SJCRH30 (cell line): ENCODE measurements at regions not wholly inside any gene's neighbourhood (a gene's known extent, or its start where the extent isn't known, plus 50 kb on each side); places are given as distances from the start of the nearest gene placed in this dataset.

Experiments used
- DNase-seq, 2 experiments: peaks; one replicate each; pipeline ENCODE4 v3.0.0-alpha.2; 2015 to 2020
- H3K27ac ChIP-seq: fragments of 250-450 bp; sonication (Bioruptor Pico); 2 replicates; pipeline ENCODE4 v1.5.1; 2020; ENCODE audit warnings: mild to moderate bottlenecking, moderate library complexity
- H3K27me3 ChIP-seq: fragments of 250-450 bp; sonication (Bioruptor Pico); 2 replicates; pipeline ENCODE4 v1.5.1; 2020; ENCODE audit warnings: mild to moderate bottlenecking, moderate library complexity
- H3K36me3 ChIP-seq: fragments of 250-450 bp; sonication (Bioruptor Pico); 2 replicates; pipeline ENCODE4 v1.5.1; 2020; ENCODE audit warnings: mild to moderate bottlenecking, moderate library complexity
- H3K4me1 ChIP-seq: fragments of 250-450 bp; sonication (Bioruptor Pico); 2 replicates; pipeline ENCODE4 v1.5.1; 2020; ENCODE audit warnings: mild to moderate bottlenecking, moderate library complexity
- H3K4me3 ChIP-seq: fragments of 250-450 bp; sonication (Bioruptor Pico); 2 replicates; pipeline ENCODE4 v1.5.1; 2020; ENCODE audit warnings: mild to moderate bottlenecking, moderate library complexity
- H3K9me3 ChIP-seq: fragments of 250-450 bp; sonication (Bioruptor Pico); replicated peaks from 2 replicates; pipeline ENCODE4 v1.5.1; 2020; ENCODE audit warnings: mild to moderate bottlenecking, moderate library complexity

- peaks cover 61% of the 10 kb centered on the region for H3K4me1 ChIP-seq
- no peak overlapping the region for H3K27ac ChIP-seq
- H3K36me3 ChIP-seq = no peaks in the 10 kb centered on the region
- no peak overlapping the region for H3K4me3 ChIP-seq
- H3K9me3 ChIP-seq = no peaks in the 10 kb centered on the region
- H3K27me3 ChIP-seq = no peaks in the 10 kb centered on the region
- DNase-seq = no peak
Observed at GRCh38 chr9:89748021-89748670, 143.3 kb downstream of the GADD45G start.

GRCh38 chr9:89748831-89749499, 144.2 kb downstream of the GADD45G start:
- Histone ChIP-seq H3K4me3 (no peak overlapping the region), H3K36me3 (no peaks in the 10 kb centered on the region), H3K4me1 (peaks cover 52% of the 10 kb centered on the region), H3K9me3 (no peaks in the 10 kb centered on the region), H3K27me3 (no peaks in the 10 kb centered on the region), H3K27ac (no peak overlapping the region)
- DNase-seq = no peak

- Histone ChIP-seq H3K27ac (peak overlapping the region; percentile 58), H3K36me3 (no peaks in the 10 kb centered on the region), H3K27me3 (no peaks in the 10 kb centered on the region), H3K4me1 (peaks cover 46% of the 10 kb centered on the region), H3K9me3 (no peaks in the 10 kb centered on the region), H3K4me3 (no peak overlapping the region)
- peak in 1 of 2 experiments; percentile 22 for DNase-seq
Observed at GRCh38 chr9:89749500-89750116, 144.8 kb downstream of the GADD45G start.

- Histone ChIP-seq H3K27me3 (no peaks in the 10 kb centered on the region), H3K9me3 (no peaks in the 10 kb centered on the region), H3K27ac (peak overlapping the region; percentile 58), H3K4me3 (no peak overlapping the region), H3K4me1 (peaks cover 43% of the 10 kb centered on the region), H3K36me3 (no peaks in the 10 kb centered on the region)
- peak; percentile 90 to 97 for DNase-seq
Observed at GRCh38 chr9:89750117-89750791, 145.4 kb downstream of the GADD45G start.

GRCh38 chr9:89751079-89751825, 146.4 kb downstream of the GADD45G start:
- H3K4me1 ChIP-seq = peaks cover 33% of the 10 kb centered on the region
- DNase-seq = peak; percentile 67 to 83
- H3K27me3 ChIP-seq = no peaks in the 10 kb centered on the region
- no peaks in the 10 kb centered on the region for H3K36me3 ChIP-seq
- H3K9me3 ChIP-seq = no peaks in the 10 kb centered on the region
- H3K4me3 ChIP-seq = no peak overlapping the region
- H3K27ac ChIP-seq = peak overlapping the region; percentile 58

- Histone ChIP-seq H3K9me3 (no peaks in the 10 kb centered on the region), H3K27ac (no peak overlapping the region), H3K4me3 (no peak overlapping the region), H3K27me3 (no peaks in the 10 kb centered on the region), H3K4me1 (peaks cover 25% of the 10 kb centered on the region), H3K36me3 (no peaks in the 10 kb centered on the region)
- no peak for DNase-seq
Observed at GRCh38 chr9:89752154-89752553, 147.3 kb downstream of the GADD45G start.

GRCh38 chr9:89753472-89754055, 148.8 kb downstream of the GADD45G start:
- no peak overlapping the region for H3K27ac ChIP-seq
- peaks cover 22% of the 10 kb centered on the region for H3K4me1 ChIP-seq
- no peaks in the 10 kb centered on the region for H3K27me3 ChIP-seq
- no peak overlapping the region for H3K4me3 ChIP-seq
- H3K36me3 ChIP-seq = no peaks in the 10 kb centered on the region
- no peak for DNase-seq
- H3K9me3 ChIP-seq = no peaks in the 10 kb centered on the region

GRCh38 chr9:89754193-89754592, 149.4 kb downstream of the GADD45G start:
- Histone ChIP-seq H3K4me1 (peaks cover 25% of the 10 kb centered on the region), H3K27me3 (no peaks in the 10 kb centered on the region), H3K4me3 (no peak overlapping the region), H3K27ac (no peak overlapping the region), H3K36me3 (no peaks in the 10 kb centered on the region), H3K9me3 (no peaks in the 10 kb centered on the region)
- no peak for DNase-seq

- Histone ChIP-seq H3K9me3 (no peaks in the 10 kb centered on the region), H3K27me3 (no peaks in the 10 kb centered on the region), H3K27ac (no peak overlapping the region), H3K36me3 (no peaks in the 10 kb centered on the region), H3K4me1 (peaks cover 25% of the 10 kb centered on the region), H3K4me3 (no peak overlapping the region)
- no peak for DNase-seq
Observed at GRCh38 chr9:89755821-89756220, 151.0 kb downstream of the GADD45G start.

- H3K27ac ChIP-seq = no peak overlapping the region
- no peaks in the 10 kb centered on the region for H3K27me3 ChIP-seq
- H3K36me3 ChIP-seq = no peaks in the 10 kb centered on the region
- DNase-seq = no peak
- peaks cover 15% of the 10 kb centered on the region for H3K4me1 ChIP-seq
- H3K4me3 ChIP-seq = no peak overlapping the region
- no peaks in the 10 kb centered on the region for H3K9me3 ChIP-seq
Observed at GRCh38 chr9:89756891-89757537, 152.2 kb downstream of the GADD45G start.

- Histone ChIP-seq H3K9me3 (no peaks in the 10 kb centered on the region), H3K4me1 (peaks cover 15% of the 10 kb centered on the region), H3K27me3 (no peaks in the 10 kb centered on the region), H3K36me3 (no peaks in the 10 kb centered on the region), H3K27ac (no peak overlapping the region), H3K4me3 (no peak overlapping the region)
- no peak for DNase-seq
Observed at GRCh38 chr9:89757776-89758528, 153.1 kb downstream of the GADD45G start.

GRCh38 chr9:89759572-89759971, 154.8 kb downstream of the GADD45G start:
- Histone ChIP-seq H3K27ac (no peak overlapping the region; the same call in 1 of the 2 replicates), H3K27me3 (no peaks in the 10 kb centered on the region), H3K9me3 (no peaks in the 10 kb centered on the region), H3K4me1 (peaks cover 15% of the 10 kb centered on the region), H3K36me3 (no peaks in the 10 kb centered on the region), H3K4me3 (no peak overlapping the region)
- peak; percentile 75 to 87 for DNase-seq

GRCh38 chr9:89760123-89760522, 155.3 kb downstream of the GADD45G start:
- Histone ChIP-seq H3K4me1 (peaks cover 15% of the 10 kb centered on the region), H3K27me3 (no peaks in the 10 kb centered on the region), H3K9me3 (no peaks in the 10 kb centered on the region), H3K27ac (no peak overlapping the region; the same call in 1 of the 2 replicates), H3K36me3 (no peaks in the 10 kb centered on the region), H3K4me3 (no peak overlapping the region)
- no peak for DNase-seq
